ENCODE measurements at regions not wholly inside any gene's neighbourhood (a gene's known extent, or its start where the extent isn't known, plus 50 kb on each side); places are given as distances from the start of the nearest gene placed in this dataset.

GRCh38 chr17:53273126-53273525 lies 549.6 kb upstream of the KIF2B start:
- TF ChIP-seq MAX (IDR thresholded peaks at IDR 0.05) (no peak), TEAD4 (IDR thresholded peaks at IDR 0.05) (no peak), RAD21 (IDR thresholded peaks at IDR 0.05; ENCODE audit: low read depth) (no peak), EGR1 (IDR thresholded peaks at IDR 0.05) (no peak), NFIC (IDR thresholded peaks at IDR 0.05) (no peak), USF1 (IDR thresholded peaks at IDR 0.05) (no peak), FOXM1 (IDR thresholded peaks at IDR 0.05; ENCODE audit: borderline replicate concordance, low read depth) (no peak), ZBTB7A (IDR thresholded peaks at IDR 0.05; ENCODE audit: low read depth) (no peak), CEBPB (IDR thresholded peaks at IDR 0.05) (no peak), TAF1 (IDR thresholded peaks at IDR 0.05; ENCODE audit: low read depth) (no peak), TCF12 (IDR thresholded peaks at IDR 0.05; ENCODE audit: low read depth) (no peak), YY1 (IDR thresholded peaks at IDR 0.05; ENCODE audit: low read depth) (no peak), CREB1 (IDR thresholded peaks at IDR 0.05; ENCODE audit: low read depth) (no peak), EP300 (IDR thresholded peaks at IDR 0.05; ENCODE audit: borderline replicate concordance) (no peak)
- TF ChIP-seq, protein P1, sequence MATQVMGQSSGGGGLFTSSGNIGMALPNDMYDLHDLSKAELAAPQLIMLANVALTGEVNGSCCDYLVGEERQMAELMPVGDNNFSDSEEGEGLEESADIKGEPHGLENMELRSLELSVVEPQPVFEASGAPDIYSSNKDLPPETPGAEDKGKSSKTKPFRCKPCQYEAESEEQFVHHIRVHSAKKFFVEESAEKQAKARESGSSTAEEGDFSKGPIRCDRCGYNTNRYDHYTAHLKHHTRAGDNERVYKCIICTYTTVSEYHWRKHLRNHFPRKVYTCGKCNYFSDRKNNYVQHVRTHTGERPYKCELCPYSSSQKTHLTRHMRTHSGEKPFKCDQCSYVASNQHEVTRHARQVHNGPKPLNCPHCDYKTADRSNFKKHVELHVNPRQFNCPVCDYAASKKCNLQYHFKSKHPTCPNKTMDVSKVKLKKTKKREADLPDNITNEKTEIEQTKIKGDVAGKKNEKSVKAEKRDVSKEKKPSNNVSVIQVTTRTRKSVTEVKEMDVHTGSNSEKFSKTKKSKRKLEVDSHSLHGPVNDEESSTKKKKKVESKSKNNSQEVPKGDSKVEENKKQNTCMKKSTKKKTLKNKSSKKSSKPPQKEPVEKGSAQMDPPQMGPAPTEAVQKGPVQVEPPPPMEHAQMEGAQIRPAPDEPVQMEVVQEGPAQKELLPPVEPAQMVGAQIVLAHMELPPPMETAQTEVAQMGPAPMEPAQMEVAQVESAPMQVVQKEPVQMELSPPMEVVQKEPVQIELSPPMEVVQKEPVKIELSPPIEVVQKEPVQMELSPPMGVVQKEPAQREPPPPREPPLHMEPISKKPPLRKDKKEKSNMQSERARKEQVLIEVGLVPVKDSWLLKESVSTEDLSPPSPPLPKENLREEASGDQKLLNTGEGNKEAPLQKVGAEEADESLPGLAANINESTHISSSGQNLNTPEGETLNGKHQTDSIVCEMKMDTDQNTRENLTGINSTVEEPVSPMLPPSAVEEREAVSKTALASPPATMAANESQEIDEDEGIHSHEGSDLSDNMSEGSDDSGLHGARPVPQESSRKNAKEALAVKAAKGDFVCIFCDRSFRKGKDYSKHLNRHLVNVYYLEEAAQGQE (IDR thresholded peaks at IDR 0.05; ENCODE audit: low read depth) = no peak

DNA sequence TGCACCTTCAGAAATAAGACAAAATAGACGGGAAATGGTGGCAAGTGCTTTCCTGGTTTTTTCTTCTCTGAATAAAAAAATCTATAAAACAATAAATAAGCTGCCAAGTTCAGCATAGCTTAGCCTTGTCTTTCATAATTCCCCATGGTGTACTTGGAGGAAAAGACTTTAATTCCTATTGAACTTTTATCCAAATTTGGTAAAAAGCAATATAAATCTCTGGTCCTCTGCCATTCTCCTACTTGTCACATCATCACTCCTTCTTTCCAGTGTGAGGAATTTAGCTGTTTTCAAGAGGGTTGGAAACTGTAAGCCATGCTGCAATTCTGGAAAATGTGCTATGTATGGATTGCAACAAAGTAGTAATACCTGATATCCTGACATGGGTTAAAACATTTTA lies 551.8 kb upstream of the KIF2B start:
- TF ChIP-seq EP300 (IDR thresholded peaks at IDR 0.05; ENCODE audit: borderline replicate concordance) (no peak), TEAD4 (IDR thresholded peaks at IDR 0.05) (no peak), NFIC (IDR thresholded peaks at IDR 0.05) (no peak), YY1 (IDR thresholded peaks at IDR 0.05; ENCODE audit: low read depth) (no peak), CREB1 (IDR thresholded peaks at IDR 0.05; ENCODE audit: low read depth) (no peak), USF1 (IDR thresholded peaks at IDR 0.05) (no peak), FOXM1 (IDR thresholded peaks at IDR 0.05; ENCODE audit: borderline replicate concordance, low read depth) (no peak), TAF1 (IDR thresholded peaks at IDR 0.05; ENCODE audit: low read depth) (no peak)
- TF ChIP-seq, protein P1 (IDR thresholded peaks at IDR 0.05; ENCODE audit: low read depth) = no peak

DNA sequence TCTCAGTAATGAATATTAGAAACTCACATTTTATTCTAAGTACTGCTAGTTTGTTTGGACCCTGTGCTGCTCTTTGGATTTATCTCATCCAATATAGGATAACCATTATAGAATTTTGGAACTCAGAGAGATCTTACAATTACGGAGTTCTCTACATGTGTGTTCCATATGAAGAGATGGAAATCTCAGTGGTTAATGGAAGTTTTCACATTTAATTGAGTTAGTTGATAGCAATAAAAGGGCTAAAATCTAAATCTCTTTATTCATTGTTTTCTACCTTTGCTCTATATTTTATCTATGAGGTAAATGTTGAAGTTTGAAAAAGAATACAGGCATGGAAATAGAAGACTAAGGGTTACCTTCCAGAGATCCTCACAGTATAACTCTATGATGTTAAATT lies 558.0 kb upstream of the KIF2B start:
- no peak for TF ChIP-seq TEAD4 (IDR thresholded peaks at IDR 0.05)
- no peak for TF ChIP-seq USF1 (IDR thresholded peaks at IDR 0.05)
- no peak for TF ChIP-seq YY1 (IDR thresholded peaks at IDR 0.05; ENCODE audit: low read depth)
- TF ChIP-seq FOXM1 (IDR thresholded peaks at IDR 0.05; ENCODE audit: borderline replicate concordance, low read depth) = no peak
- no peak for TF ChIP-seq NFIC (IDR thresholded peaks at IDR 0.05)
- TF ChIP-seq, protein P1 (IDR thresholded peaks at IDR 0.05; ENCODE audit: low read depth) = no peak
- TF ChIP-seq CREB1 (IDR thresholded peaks at IDR 0.05; ENCODE audit: low read depth) = no peak
- no peak for TF ChIP-seq EP300 (IDR thresholded peaks at IDR 0.05; ENCODE audit: borderline replicate concordance)
- no peak for TF ChIP-seq RAD21 (IDR thresholded peaks at IDR 0.05; ENCODE audit: low read depth)
- TF ChIP-seq ZBTB7A (IDR thresholded peaks at IDR 0.05; ENCODE audit: low read depth) = no peak
- no peak for TF ChIP-seq MAX (IDR thresholded peaks at IDR 0.05)
- no peak for TF ChIP-seq CEBPB (IDR thresholded peaks at IDR 0.05)
- TF ChIP-seq TAF1 (IDR thresholded peaks at IDR 0.05; ENCODE audit: low read depth) = no peak
- no peak for TF ChIP-seq TCF12 (IDR thresholded peaks at IDR 0.05; ENCODE audit: low read depth)
- TF ChIP-seq EGR1 (IDR thresholded peaks at IDR 0.05) = no peak

DNA sequence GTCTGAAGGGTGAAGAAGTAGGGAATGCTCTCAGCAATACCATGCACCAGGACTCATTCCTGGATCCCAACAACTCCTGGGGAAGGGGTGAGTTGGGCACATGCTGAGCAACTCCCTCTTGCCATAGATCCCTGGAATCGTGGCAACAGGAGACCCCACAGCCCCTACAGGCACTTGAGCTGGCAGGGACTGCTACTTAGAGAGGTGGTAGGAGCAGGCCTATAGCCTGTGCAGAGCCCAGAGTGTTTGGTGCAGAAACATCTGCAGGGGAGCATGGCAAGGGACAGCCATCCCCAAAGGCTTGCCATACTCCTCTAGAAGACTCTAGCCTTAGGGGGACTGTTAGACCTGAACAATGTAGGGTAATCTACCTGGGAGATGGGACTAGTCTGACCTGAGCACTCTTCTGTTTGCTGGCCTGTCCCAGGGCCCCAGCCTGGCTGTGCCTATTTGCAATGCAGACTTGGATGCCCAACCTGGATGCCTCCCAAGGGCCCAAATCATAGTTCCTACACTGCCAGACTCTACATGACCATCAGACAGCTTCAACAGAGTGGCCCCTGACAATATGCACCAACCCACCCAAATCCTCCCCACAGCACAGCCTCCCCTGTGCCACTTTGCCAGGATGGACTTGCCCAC lies 568.6 kb upstream of the KIF2B start:
- no peak for TF ChIP-seq FOXM1 (IDR thresholded peaks at IDR 0.05; ENCODE audit: borderline replicate concordance, low read depth)
- no peak for TF ChIP-seq TEAD4 (IDR thresholded peaks at IDR 0.05)
- TF ChIP-seq MAX (IDR thresholded peaks at IDR 0.05) = no peak
- TF ChIP-seq, protein P1 (IDR thresholded peaks at IDR 0.05; ENCODE audit: low read depth) = no peak
- TF ChIP-seq CREB1 (IDR thresholded peaks at IDR 0.05; ENCODE audit: low read depth) = no peak
- no peak for TF ChIP-seq TAF1 (IDR thresholded peaks at IDR 0.05; ENCODE audit: low read depth)
- no peak for TF ChIP-seq RAD21 (IDR thresholded peaks at IDR 0.05; ENCODE audit: low read depth)
- no peak for TF ChIP-seq USF1 (IDR thresholded peaks at IDR 0.05)
- TF ChIP-seq ZBTB7A (IDR thresholded peaks at IDR 0.05; ENCODE audit: low read depth) = no peak
- no peak for TF ChIP-seq TCF12 (IDR thresholded peaks at IDR 0.05; ENCODE audit: low read depth)
- TF ChIP-seq EP300 (IDR thresholded peaks at IDR 0.05; ENCODE audit: borderline replicate concordance) = no peak
- no peak for TF ChIP-seq NFIC (IDR thresholded peaks at IDR 0.05)
- TF ChIP-seq YY1 (IDR thresholded peaks at IDR 0.05; ENCODE audit: low read depth) = no peak
- TF ChIP-seq CEBPB (IDR thresholded peaks at IDR 0.05) = no peak
- no peak for TF ChIP-seq EGR1 (IDR thresholded peaks at IDR 0.05)

All from Ishikawa (cell line).